GM19372 (cell line): ENCODE measurements at regions not wholly inside any gene's neighbourhood (a gene's known extent, or its start where the extent isn't known, plus 50 kb on each side); places are given as distances from the start of the nearest gene placed in this dataset.
A peak's percentile ranks its signal among the peaks of the same experiment; 100 is the strongest.

ENCODE experiments used
- ATAC-seq: cut with Tn5 transposase; IDR thresholded peaks from one replicate; pipeline ENCODE4 v1.9.1; 2021; ENCODE audit warnings: mild to moderate bottlenecking, low read depth, moderate library complexity; ENCODE audit not compliant: unreplicated experiment

GRCh38 chr11:45061641-45062040, 84.8 kb upstream of the PRDM11 start:
- no peak for ATAC-seq

- ATAC-seq, result no peak
Measured at GRCh38 chr11:45062115-45062514, 84.3 kb upstream of the PRDM11 start.

GRCh38 chr11:45062974-45063635, 83.3 kb upstream of the PRDM11 start:
- ATAC-seq, result no peak

GRCh38 chr11:45063669-45064068, 82.8 kb upstream of the PRDM11 start:
- ATAC-seq, result no peak

GRCh38 chr11:45067966-45068365, 78.5 kb upstream of the PRDM11 start:
- no peak for ATAC-seq

- no peak for ATAC-seq
Measured at GRCh38 chr11:45071232-45071631, 75.2 kb upstream of the PRDM11 start.

- no peak for ATAC-seq
Measured at GRCh38 chr11:45073685-45074141, 72.7 kb upstream of the PRDM11 start.

GRCh38 chr11:45075519-45075918, 70.9 kb upstream of the PRDM11 start:
- no peak for ATAC-seq

- no peak for ATAC-seq
Measured at GRCh38 chr11:45075952-45076351, 70.5 kb upstream of the PRDM11 start.

GRCh38 chr11:45076761-45077160, 69.7 kb upstream of the PRDM11 start:
- no peak for ATAC-seq

GRCh38 chr11:45078236-45079074, 68.0 kb upstream of the PRDM11 start:
- no peak for ATAC-seq

GRCh38 chr11:45079075-45079444, 67.4 kb upstream of the PRDM11 start:
- no peak for ATAC-seq

- no peak for ATAC-seq
Measured at GRCh38 chr11:45079567-45079942, 66.9 kb upstream of the PRDM11 start.

GRCh38 chr11:45079943-45080719, 66.3 kb upstream of the PRDM11 start:
- peak; percentile 63 for ATAC-seq

GRCh38 chr11:45082744-45083543, 63.5 kb upstream of the PRDM11 start:
- no peak for ATAC-seq

- no peak for ATAC-seq
Measured at GRCh38 chr11:45083544-45084087, 62.8 kb upstream of the PRDM11 start.

- ATAC-seq, result no peak
Measured at GRCh38 chr11:45085646-45086501, 60.6 kb upstream of the PRDM11 start.

GRCh38 chr11:45086526-45086925, 59.9 kb upstream of the PRDM11 start:
- no peak for ATAC-seq
